Embryonic facial prominence (tissue), 1 donor: ENCODE measurements at regions not wholly inside any gene's neighbourhood (a gene's known extent, or its start where the extent isn't known, plus 50 kb on each side); places are given as distances from the start of the nearest gene placed in this dataset.
"Not testable (repeated sequence)": the region's sequence is repeated elsewhere in the genome, so short reads cannot be mapped to it uniquely, and the experiment has no call there.

Experiments
- DNase-seq: peaks from one replicate; pipeline ENCODE4 v3.0.0-alpha.2; 2016; ENCODE audit errors: extremely low spot score

DNA sequence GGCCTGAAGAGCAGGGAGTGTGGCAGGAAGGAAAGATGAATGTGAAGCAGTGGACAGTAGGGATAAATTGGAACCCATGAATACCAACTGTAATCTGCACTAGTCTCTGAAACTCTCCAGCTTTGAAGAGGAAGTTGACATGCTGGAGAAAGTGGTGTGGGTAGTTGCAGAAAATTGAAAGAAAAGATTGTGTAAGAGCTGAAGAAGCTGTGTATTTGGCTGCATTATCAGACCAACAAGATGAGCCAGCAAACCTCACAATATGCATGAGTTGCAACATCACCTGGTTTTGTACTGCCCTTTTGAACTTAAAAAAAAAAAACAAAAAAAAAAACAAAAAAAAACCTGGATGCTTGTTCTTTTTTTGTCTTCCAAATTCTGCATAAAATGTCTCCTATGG is 921.9 kb upstream of the EYS start:
- no peak for DNase-seq

DNA sequence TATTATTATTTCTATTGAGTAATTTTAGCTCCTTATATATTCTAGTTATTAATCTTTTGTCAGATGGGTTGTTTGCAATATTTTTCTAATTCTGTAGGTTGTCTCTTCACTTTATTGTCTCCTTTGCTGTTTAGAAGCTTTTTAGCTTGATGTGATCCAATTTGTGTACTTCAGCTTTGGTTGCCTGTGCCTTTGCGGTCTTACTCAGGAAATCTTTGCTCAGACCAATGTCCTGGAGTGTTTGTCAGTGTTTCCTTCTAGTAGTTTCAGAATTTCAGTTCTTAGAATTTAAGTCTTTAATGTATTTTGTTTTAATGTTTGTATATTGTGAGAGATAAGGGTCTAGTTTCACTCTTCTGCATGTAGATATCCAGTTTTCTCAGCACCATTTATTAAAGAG is 916.0 kb upstream of the EYS start:
- no peak for DNase-seq

DNA sequence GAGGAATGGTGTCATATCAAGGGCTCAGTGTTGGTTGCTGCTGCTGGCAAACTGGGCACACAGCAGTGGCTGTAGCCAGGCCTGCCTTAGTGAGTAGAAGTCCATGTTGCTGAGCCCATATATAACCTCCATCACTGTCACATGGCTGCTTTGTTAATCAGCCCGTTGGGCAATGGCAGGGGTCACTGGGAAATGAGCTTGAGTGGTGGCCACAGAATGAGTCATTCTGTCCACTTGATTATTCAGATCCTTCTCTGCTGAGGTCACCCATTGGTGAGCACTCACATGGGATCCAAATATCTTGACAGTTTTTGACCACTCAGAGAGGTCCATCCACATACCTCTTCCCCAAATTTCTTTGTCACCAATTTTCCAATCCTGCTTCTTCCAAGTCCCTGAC is 898.9 kb upstream of the EYS start:
- no peak for DNase-seq

DNA sequence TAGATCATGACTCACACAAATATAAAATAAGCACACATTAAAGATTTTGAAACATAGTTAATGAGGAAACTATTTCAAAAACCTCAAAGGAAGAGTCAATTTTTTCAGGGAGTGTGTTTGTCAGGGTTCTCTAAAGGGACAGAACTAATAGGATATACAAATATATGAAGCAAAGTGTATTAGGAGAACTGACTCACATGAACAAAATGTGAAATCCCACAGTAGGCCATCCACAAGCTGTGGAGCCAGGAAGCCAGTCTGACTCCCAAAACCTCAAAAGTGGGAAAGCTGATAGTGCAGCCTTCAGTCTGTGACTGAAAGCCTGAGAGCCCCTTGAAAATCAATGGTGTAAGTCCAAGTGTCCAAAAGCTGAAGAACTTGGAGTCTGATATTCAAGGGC is 898.0 kb upstream of the EYS start:
- DNase-seq, result no peak

- DNase-seq, result no peak
These were observed 892.5 kb upstream of the EYS start for GRCh38 chr6:66599541-66599940.

DNA sequence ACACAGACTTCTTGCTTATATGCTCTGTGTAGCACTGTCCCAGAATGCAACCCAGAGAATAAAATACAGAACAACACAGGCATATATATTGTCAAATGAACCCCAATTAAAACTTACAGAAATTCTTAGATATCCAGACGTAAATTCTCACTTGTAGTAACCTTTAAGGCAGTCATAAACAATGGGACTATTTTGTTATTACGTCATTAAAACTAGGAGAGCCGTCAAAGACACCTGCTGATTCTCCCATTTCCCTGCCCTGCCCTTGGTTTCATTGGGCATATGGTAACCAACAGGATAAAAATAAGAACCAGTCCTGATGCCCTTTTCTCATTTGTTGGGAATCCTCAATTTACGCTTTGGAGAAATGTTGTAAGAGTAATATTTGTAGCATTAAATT is 871.3 kb upstream of the EYS start:
- no peak for DNase-seq

DNA sequence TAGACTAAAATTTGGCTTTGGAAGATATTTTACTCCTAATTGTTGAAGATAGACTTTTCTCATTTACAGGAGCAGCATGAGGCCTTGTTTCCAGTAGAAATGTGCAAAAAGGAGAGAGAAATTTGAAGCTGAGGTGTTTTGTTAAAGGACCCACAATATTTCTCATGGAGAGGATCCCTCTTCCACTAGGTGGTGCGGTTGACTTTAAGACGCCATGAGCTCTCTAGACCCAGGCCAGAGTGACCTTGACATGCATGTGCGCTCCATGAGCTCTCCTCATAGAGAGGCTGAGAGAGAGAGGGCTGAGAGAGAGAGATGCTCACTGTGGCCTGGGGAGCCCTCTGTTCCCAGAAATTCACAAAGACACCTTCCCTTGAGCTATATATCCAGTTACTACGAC is 861.2 kb upstream of the EYS start:
- no peak for DNase-seq

DNA sequence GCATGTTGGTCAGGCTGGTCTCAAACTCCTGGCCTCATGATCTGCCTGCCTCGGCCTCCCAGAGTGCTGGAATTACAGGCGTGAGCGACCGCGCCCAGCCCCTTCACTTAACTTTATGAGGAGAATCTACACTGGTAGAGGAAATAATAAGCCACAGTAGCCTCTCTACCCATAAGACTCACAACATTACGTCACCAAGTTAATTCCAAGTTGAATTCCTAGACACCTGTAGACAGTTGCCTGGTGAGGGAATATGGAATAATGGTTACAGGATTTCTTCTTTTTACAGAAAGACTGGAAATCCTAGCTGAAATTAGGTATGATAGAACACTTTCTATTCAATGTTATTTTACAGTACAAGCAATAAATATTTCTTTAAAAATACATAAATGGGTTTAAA is 854.5 kb upstream of the EYS start:
- no peak for DNase-seq

DNA sequence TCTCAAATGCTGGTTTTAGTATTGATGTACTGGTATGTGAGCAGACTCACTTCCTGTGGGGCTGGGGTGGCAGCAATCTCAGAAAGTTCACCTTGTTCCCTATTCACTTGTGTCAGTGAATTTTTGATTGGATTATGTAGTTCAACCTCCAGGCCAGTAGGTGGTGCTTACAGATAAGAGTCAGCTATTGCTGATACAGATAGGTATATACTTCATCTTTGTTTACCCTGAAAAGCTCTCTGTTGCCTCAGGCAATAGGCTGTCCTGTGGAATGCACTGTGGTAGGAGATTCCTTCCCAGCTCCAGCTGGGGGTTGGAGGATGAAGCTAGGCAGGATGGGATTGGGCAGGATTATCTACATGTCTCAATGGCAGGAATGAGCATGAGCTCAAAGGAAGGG is 851.2 kb upstream of the EYS start:
- DNase-seq, result no peak

GRCh38 chr6:66556936-66557335 is 849.9 kb upstream of the EYS start:
- DNase-seq, result no peak

- DNase-seq, result no peak
These were observed 848.1 kb upstream of the EYS start for GRCh38 chr6:66555082-66555481.

DNA sequence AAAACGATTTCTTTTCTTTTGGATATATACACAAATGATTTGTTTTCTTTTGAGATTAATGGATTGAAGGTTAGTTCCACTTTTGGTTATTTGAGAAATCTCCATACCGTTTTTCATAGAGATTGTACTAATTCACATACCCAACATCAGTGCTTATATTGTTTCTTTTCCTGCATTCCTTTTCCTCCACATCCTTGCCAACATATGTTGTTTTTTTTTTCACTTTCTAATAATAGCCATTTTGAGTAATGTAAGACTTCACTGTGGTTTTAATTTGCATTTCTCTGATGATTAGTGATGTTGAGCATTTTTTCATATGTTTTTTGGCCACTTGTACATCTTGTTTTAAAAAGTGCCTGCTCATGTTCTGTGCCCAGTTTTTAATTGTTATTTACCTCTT is 846.4 kb upstream of the EYS start:
- no peak for DNase-seq

DNA sequence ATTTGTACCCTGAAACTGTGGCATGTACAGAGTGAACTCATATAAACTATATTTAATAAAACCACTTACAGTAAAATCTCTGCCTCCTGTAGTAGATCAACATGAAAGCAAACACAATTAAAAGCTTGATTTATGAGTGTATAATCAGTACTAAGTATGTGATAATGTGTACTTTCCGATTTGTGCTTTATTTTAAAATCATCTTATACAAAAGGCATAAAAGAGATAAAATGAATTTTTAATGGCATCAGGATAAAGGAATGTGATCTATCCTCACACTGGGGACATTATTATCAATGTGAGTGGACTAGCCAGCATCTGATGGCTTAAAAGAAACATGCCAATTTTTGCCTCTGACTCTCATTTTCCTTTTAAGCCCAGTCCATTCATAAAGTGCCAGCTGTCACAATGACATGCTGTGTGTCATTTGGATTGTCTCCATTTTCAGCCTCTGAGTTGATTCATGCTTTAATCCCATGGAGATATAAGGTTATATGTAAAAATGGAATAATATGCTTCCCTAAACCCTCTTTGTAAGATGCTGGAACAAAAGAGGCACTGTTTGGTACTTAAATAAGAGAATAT is 831.6 kb upstream of the EYS start:
- no peak for DNase-seq

DNA sequence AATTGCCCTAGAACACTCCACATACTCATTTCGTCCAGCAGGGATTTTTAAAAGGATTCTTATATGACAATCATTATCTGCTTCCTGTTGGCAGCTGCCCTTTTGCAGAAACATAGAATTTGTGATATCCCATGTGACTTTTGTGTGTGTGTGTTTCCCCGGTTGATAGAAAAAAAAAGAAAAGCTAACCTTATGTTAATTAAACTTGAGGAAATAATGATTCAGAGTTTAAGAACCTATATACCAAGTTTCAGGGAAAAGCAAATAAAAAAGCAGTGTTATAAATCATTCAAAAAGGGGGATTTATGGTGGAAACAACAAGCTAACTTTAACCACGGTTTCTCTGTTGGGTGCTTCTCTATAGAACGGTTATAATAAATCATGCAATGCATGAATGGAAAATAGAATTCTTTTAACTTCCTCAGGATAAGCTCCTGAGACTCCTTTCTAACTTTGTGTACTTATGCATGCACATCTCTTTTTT is 826.9 kb upstream of the EYS start:
- no peak for DNase-seq

- no peak for DNase-seq
These were observed 819.0 kb upstream of the EYS start for GRCh38 chr6:66526061-66526460.

DNA sequence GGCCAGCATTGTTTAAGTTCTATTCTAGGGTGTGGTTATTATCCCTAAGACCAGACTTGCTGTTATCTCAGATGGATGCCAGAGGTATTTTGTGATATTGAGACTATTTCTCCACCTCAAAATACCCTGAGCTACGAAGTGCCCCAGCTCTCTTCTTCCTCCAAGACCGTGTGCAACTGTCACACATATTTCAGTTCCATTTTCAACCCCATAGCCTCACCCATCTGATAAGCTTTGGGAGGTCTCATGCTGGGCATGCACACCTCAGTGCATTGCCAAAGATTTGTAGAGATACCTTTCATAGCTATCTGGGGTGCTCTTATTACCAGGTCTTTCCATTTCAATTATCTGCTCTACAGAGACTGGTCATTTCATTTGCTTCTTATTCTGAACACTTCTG is 815.8 kb upstream of the EYS start:
- no peak for DNase-seq

- no peak for DNase-seq
These were observed 809.4 kb upstream of the EYS start for GRCh38 chr6:66516377-66516776.

GRCh38 chr6:66508433-66508832 is 801.4 kb upstream of the EYS start:
- DNase-seq, result no peak

GRCh38 chr6:66499851-66500250 is 792.8 kb upstream of the EYS start:
- no peak for DNase-seq

DNA sequence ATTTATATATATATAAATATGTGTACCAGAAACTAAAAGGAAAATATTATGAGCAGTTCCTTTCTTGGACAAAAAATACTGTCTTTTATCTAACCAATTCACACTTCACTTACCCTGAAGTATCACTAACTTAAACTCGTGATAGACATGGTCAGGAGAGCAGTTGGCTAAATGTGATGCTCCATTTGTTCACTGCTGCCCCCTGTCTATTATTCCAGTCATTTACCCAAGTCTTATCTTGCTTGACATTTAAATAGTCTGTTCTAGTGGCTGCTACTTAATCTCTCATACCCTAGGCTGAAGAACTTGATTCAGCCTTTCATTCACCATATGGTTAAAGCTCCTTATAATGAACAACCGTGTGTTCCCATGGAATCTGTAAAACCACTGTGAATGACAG is 789.6 kb upstream of the EYS start:
- no peak for DNase-seq

GRCh38 chr6:66494643-66495042 is 787.6 kb upstream of the EYS start:
- not testable (repeated sequence) for DNase-seq

DNA sequence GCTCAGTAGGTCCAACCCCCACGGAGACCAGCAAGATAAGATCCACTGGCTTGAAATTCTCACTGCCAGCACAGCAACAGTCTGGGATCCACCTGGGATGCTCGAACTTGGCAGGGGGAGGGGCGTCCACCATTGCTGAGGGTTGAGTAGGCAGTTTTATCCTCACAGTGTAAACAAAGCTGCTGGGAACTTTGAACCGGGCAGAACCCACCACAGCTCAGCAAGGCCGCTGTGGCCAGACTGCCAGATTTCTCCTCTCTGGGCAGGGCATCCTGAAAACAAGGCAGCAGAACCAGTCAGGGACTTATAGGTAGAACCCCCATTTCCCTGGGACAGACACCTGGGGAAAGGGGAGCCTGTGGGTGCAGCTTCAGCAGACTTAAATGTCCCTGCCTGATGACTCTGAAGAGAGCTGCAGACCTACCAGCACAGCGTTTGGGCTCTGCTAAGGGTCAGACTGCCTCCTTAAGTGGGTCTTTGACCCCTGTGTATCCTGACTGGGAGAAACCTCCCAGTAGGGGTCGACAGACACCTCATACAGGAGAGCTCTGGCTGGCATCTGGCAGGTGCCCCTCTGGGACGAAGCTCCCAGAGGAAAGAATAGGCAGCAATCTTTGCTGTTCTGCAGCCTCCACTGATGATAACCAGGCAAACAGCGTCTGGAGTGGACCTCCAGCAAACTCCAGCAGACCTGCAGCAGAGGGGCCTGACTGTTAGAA is 782.4 kb upstream of the EYS start:
- DNase-seq, result no peak

- no peak for DNase-seq
These were observed 774.2 kb upstream of the EYS start for GRCh38 chr6:66481216-66481615.

- no peak for DNase-seq
These were observed 771.7 kb upstream of the EYS start for GRCh38 chr6:66478705-66479104.
